PC-3 (cell line): ENCODE measurements at regions not wholly inside any gene's neighbourhood (a gene's known extent, or its start where the extent isn't known, plus 50 kb on each side); places are given as distances from the start of the nearest gene placed in this dataset.

ENCODE experiments used
- ATAC-seq: fragments of 200-7000 bp; cut with Tn5 transposase; 2 replicates; pipeline ENCODE4 v1.9.1; 2020; ENCODE audit warnings: mild to moderate bottlenecking, moderate library complexity
- BruUV-seq: library from RNA; stranded (reverse); fragments of 400-500 nt; replicated peaks from 2 replicates; lab custom pipeline; 2021; lab: Mats Ljungman, UMichigan
- CTCF ChIA-PET: fragments of 300-600 bp; sonication (Branson Sonifier 250); formaldehyde crosslinking; loops from one replicate; lab custom pipeline; 2022; ENCODE audit warnings: antibody characterized with exemption; lab: Charles Lee
- POLR2A ChIA-PET: fragments of 300-600 bp; sonication (Branson Sonifier 250); formaldehyde crosslinking; loops from one replicate; lab custom pipeline; 2022; ENCODE audit warnings: antibody characterized with exemption; ENCODE audit not compliant: unreplicated experiment; lab: Charles Lee
- DNase-seq: peaks from one replicate; pipeline ENCODE4 v3.0.0-alpha.2; 2015
- H2AFZ ChIP-seq: fragments of 300-600 bp; sonication (generic); 2 replicates; pipeline ENCODE4 v1.6.0; 2016; ENCODE audit warnings: antibody characterized with exemption, low read length
- H3F3A ChIP-seq: fragments of 300-600 bp; sonication (generic); one replicate; pipeline ENCODE4 v1.6.0; 2017; ENCODE audit warnings: antibody characterized with exemption, low read length, control low read depth, mild to moderate bottlenecking; ENCODE audit not compliant: unreplicated experiment
- H3K27ac ChIP-seq: fragments of 300-600 bp; sonication (generic); 2 replicates; pipeline ENCODE4 v1.5.1; 2016; ENCODE audit warnings: mild to moderate bottlenecking, low read length
- H3K27me3 ChIP-seq: fragments of 300-600 bp; sonication (generic); 2 replicates; pipeline ENCODE4 v1.6.1; 2016; ENCODE audit warnings: low read length, mixed read lengths
- H3K36me3 ChIP-seq: fragments of 300-600 bp; sonication (generic); 2 replicates; pipeline ENCODE4 v1.6.1; 2016; ENCODE audit warnings: low read depth, mixed run types, low read length, mixed read lengths
- H3K4me1 ChIP-seq: fragments of 300-600 bp; sonication (generic); 2 replicates; pipeline ENCODE4 v1.5.1; 2016; ENCODE audit warnings: low read length; ENCODE audit not compliant: insufficient read depth
- H3K4me2 ChIP-seq: fragments of 300-600 bp; sonication (generic); 2 replicates; pipeline ENCODE4 v1.6.0; 2016; ENCODE audit warnings: low read length
- H3K4me3 ChIP-seq: fragments of 300-600 bp; sonication (generic); 2 replicates; pipeline ENCODE4 v1.5.1; 2016; ENCODE audit warnings: mild to moderate bottlenecking, low read length, mixed read lengths
- H3K79me2 ChIP-seq: fragments of 300-600 bp; sonication (generic); 2 replicates; pipeline ENCODE4 v1.6.1; 2017; ENCODE audit warnings: low read length, mixed read lengths
- H3K9ac ChIP-seq: fragments of 300-600 bp; sonication (generic); 2 replicates; pipeline ENCODE4 v1.6.0; 2016; ENCODE audit warnings: mild to moderate bottlenecking, low read length
- H3K9me2 ChIP-seq: fragments of 300-600 bp; sonication (generic); replicated peaks from 2 replicates; pipeline ENCODE4 v1.6.1; 2016; ENCODE audit warnings: mixed run types, low read length, mixed read lengths
- H3K9me3 ChIP-seq: fragments of 300-600 bp; sonication (generic); 2 replicates; pipeline ENCODE4 v1.6.1; 2016; ENCODE audit warnings: low read length, mixed read lengths
- H4K20me1 ChIP-seq: fragments of 300-600 bp; sonication (generic); 2 replicates; pipeline ENCODE4 v1.6.1; 2016; ENCODE audit warnings: low read length, mixed read lengths
- CTCF ChIP-seq: fragments of 300-600 bp; sonication (generic); conservative IDR thresholded peaks from 2 replicates; pipeline ENCODE4 v1.5.1; 2017; ENCODE audit warnings: antibody characterized with exemption, low read depth, mild to moderate bottlenecking, low read length
- EZH2 ChIP-seq: fragments of 300-600 bp; sonication (generic); IDR thresholded peaks from one replicate; pipeline ENCODE4 v1.6.1; 2017; ENCODE audit warnings: antibody characterized with exemption, mild to moderate bottlenecking, low read length; ENCODE audit not compliant: unreplicated experiment
- EZH2phosphoT487 ChIP-seq: fragments of 300-600 bp; sonication (generic); IDR thresholded peaks from 2 replicates; pipeline ENCODE4 v1.6.1; 2018; ENCODE audit warnings: mild to moderate bottlenecking, antibody characterized with exemption, low read length, borderline replicate concordance
- intact Hi-C: fragments of 100-400 bp; cut with micrococcal nuclease; formaldehyde crosslinking; loops from 2 replicates; pipeline ENCODE4 v1.9.0; 2023

DNA sequence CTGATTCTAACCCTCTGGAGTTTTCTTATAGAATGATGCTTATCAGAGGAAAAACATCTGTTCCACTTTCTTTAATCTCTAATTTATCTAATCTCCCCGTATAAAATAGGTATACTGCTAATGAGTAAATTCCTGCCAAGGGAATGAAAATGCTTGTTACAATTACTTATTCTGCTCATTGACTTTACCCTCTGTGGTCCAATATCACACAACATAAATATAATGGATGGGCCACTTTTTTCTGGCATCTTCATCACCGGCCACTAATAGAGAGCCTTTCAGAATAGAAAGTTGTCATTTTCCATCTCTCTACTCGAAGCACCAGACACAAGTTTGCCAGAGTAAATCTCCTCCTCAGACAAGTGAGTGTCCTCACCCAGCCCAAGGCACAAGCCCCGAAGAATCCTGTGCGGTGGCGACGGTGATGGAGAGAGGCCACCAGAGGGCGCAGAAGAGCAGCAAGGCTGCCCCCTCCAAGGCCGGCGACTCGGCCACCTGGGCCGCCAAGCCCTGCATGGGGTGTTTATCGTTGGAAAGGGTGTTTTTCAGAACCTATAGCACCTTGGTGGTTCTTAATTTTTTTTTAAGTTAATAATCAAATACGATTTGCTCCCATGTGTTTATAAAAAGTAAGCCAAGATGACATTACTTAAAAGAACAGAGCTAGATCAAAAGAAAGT is 212.9 kb upstream of the ARID1B start:
- TF ChIP-seq CTCF, result peak; percentile 82
- no peak for TF ChIP-seq EZH2
- intact Hi-C loops, result loop anchor here (1.0 to 5.0 kb wide), 2 partner anchors 98 to 123 kb away; no protein-coding TSS in a partner anchor
- ATAC-seq (peak; percentile 93), DNase-seq (peak; percentile 66)
- Histone ChIP-seq H3F3A (no peaks in the 10 kb centered on the region), H3K79me2 (no peaks in the 10 kb centered on the region), H3K27ac (no peak overlapping the region), H3K9me2 (no peaks in the 10 kb centered on the region), H3K27me3 (no peaks in the 10 kb centered on the region), H3K9me3 (no peaks in the 10 kb centered on the region), H3K4me3 (no peak overlapping the region), H3K4me1 (no peaks in the 10 kb centered on the region), H3K4me2 (no peak overlapping the region), H2AFZ (no peak overlapping the region), H3K9ac (no peak overlapping the region), H4K20me1 (no peaks in the 10 kb centered on the region), H3K36me3 (no peaks in the 10 kb centered on the region)
- BruUV-seq, result no TSS peak
- CTCF ChIA-PET, result interaction anchor here (0.6 to 1.2 kb wide), 5 partner anchors 122 to 1234 kb away, joined by 3 to 6 read pairs (median 3); no protein-coding TSS in a partner anchor
- POLR2A ChIA-PET, result no interaction called here

- ChIA-PET CTCF (interaction anchor here (0.7 kb wide), 1 partner anchor 122 kb away, joined by 6 read pairs; no protein-coding TSS in a partner anchor), POLR2A (no interaction called here)
- Histone ChIP-seq H3K79me2 (no peaks in the 10 kb centered on the region), H2AFZ (no peak overlapping the region), H4K20me1 (no peaks in the 10 kb centered on the region), H3K9me3 (no peaks in the 10 kb centered on the region), H3K36me3 (no peaks in the 10 kb centered on the region), H3K27ac (no peak overlapping the region), H3K9ac (no peak overlapping the region), H3K4me2 (no peak overlapping the region), H3K27me3 (no peaks in the 10 kb centered on the region), H3F3A (no peaks in the 10 kb centered on the region), H3K4me3 (no peak overlapping the region), H3K9me2 (no peaks in the 10 kb centered on the region), H3K4me1 (no peaks in the 10 kb centered on the region)
- no peak for TF ChIP-seq CTCF
- TF ChIP-seq EZH2, result no peak
- no peak for TF ChIP-seq EZH2phosphoT487
- ATAC-seq (no peak), DNase-seq (no peak)
- no TSS peak for BruUV-seq
- intact Hi-C loops, result loop anchor here (1.0 to 5.0 kb wide), 2 partner anchors 99 to 124 kb away; no protein-coding TSS in a partner anchor
Observed at GRCh38 chr6:156563714-156564113, 213.5 kb upstream of the ARID1B start.

DNA sequence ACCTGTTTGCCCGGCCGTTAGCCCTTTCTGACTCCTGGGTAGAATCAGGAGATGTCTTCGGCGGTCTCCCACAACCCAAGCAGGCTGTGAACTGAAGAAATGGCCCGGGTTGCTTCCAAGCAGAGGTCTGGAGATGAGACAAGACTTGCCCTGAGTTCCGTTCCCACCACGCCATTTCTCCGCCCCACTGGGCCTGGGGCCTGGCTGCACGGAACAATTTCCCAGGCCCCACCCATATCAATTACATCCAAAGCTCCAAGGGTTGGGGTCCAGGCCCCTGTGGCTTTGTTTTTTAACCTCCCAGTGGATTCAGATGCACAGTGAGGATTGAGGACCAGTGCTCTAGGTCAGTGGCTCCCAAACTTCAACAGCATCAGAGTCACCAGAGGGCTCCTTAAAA is 214.5 kb upstream of the ARID1B start:
- no peaks in the 10 kb centered on the region for H3K9me2 ChIP-seq
- no TSS peak for BruUV-seq
- no peak overlapping the region for H3K27ac ChIP-seq
- no peak for DNase-seq
- H3K27me3 ChIP-seq, result no peaks in the 10 kb centered on the region
- H3K4me1 ChIP-seq, result no peaks in the 10 kb centered on the region
- H3K36me3 ChIP-seq, result no peaks in the 10 kb centered on the region
- H3F3A ChIP-seq, result no peaks in the 10 kb centered on the region
- CTCF ChIA-PET, result no interaction called here
- no peak for ATAC-seq
- H3K4me2 ChIP-seq, result no peak overlapping the region
- POLR2A ChIA-PET, result no interaction called here
- no peak overlapping the region for H3K9ac ChIP-seq
- H3K4me3 ChIP-seq, result no peak overlapping the region
- H3K9me3 ChIP-seq, result no peaks in the 10 kb centered on the region
- TF ChIP-seq EZH2 (no peak), CTCF (no peak), EZH2phosphoT487 (no peak)
- no peaks in the 10 kb centered on the region for H3K79me2 ChIP-seq
- H2AFZ ChIP-seq, result no peak overlapping the region
- intact Hi-C loops, result loop anchor here (5.0 kb wide), 1 partner anchor 125 kb away; no protein-coding TSS in a partner anchor
- H4K20me1 ChIP-seq, result no peaks in the 10 kb centered on the region
